Astrocyte (in vitro differentiated cells and primary cell): ENCODE measurements at regions not wholly inside any gene's neighbourhood (a gene's known extent, or its start where the extent isn't known, plus 50 kb on each side); places are given as distances from the start of the nearest gene placed in this dataset.

Experiments used
- CTCF ChIP-seq: IDR thresholded peaks from 2 replicates; pipeline ENCODE4 v1.5.1; 2011; ENCODE audit warnings: low read depth, mild to moderate bottlenecking, inconsistent platforms, low read length, moderate library complexity; ENCODE audit not compliant: insufficient read depth
- EZH2 ChIP-seq: IDR thresholded peaks from 2 replicates; pipeline ENCODE4 v1.6.1; 2012; ENCODE audit warnings: mild to moderate bottlenecking, low read length, inconsistent platforms; ENCODE audit not compliant: insufficient read depth

- TF ChIP-seq CTCF (no peak), EZH2 (no peak)
Observed at GRCh38 chr1:177700856-177701255, 269.0 kb downstream of the SEC16B start.
